Caki2 (cell line): ENCODE measurements at regions not wholly inside any gene's neighbourhood (a gene's known extent, or its start where the extent isn't known, plus 50 kb on each side); places are given as distances from the start of the nearest gene placed in this dataset.
"Not testable (repeated sequence)": the region's sequence is repeated elsewhere in the genome, so short reads cannot be mapped to it uniquely, and the experiment has no call there.

ENCODE experiments used
- DNase-seq: peaks from one replicate; pipeline ENCODE4 v3.0.0-alpha.2; 2015; ENCODE audit warnings: low read depth
- in situ Hi-C: cut with HindIII; loops from 2 replicates; pipeline ENCODE4 v1.10.0; 2016; ENCODE audit warnings: low sequenced_read_pairs, low pct_unique_long_range_greater_than_20kb, mixed read lengths

- no peak for DNase-seq
- in situ Hi-C loops = no loop called here
Measured at GRCh38 chr2:11877764-11878163, 131.3 kb downstream of the LPIN1 start.

DNA sequence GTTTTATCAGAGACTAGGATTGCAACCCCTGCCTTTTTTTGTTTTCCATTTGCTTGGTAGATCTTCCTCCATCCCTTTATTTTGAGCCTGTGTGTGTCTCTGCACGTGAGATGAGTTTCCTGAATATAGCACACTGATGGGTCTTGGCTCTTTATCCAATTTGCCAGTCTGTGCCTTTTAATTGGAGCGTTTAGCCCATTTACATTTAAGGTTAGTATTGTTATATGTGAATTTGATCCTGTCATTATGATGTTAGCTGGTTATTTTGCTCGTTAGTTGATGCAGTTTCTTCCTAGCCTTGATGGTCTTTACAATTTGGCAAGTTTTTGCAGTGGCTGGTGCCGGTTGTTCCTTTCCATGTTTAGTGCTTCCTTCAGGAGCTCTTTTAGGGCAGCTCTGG is 138.8 kb downstream of the LPIN1 start:
- in situ Hi-C loops = not testable (repeated sequence)

DNA sequence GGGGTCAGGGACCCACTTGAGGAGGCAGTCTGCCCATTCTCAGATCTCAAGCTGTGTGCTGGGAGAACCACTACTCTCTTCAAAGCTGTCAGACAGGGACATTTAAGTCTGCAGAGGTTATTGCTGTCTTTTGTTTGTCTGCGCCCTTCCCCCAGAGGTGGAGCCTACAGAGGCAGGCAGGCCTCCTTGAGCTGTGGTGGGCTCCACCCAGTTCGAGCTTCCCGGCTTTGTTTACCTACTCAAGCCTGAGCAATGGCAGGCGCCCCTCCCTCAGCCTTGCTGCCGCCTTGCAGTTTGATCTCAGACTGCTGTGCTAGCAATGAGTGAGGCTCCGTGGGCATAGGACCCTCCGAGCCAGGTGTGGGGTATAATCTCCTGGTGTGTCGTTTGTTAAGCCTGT is 140.5 kb downstream of the LPIN1 start:
- DNase-seq, in situ Hi-C loops: not testable (repeated sequence)

More for the DNA sequence above, 138.8 kb downstream of the LPIN1 start:
- DNase-seq = not testable (repeated sequence)

- no peak for DNase-seq
- in situ Hi-C loops = no loop called here
Measured at GRCh38 chr2:11889101-11889850, 142.8 kb downstream of the LPIN1 start.

GRCh38 chr2:11889854-11890253 is 143.4 kb downstream of the LPIN1 start:
- no peak for DNase-seq
- in situ Hi-C loops = no loop called here

DNA sequence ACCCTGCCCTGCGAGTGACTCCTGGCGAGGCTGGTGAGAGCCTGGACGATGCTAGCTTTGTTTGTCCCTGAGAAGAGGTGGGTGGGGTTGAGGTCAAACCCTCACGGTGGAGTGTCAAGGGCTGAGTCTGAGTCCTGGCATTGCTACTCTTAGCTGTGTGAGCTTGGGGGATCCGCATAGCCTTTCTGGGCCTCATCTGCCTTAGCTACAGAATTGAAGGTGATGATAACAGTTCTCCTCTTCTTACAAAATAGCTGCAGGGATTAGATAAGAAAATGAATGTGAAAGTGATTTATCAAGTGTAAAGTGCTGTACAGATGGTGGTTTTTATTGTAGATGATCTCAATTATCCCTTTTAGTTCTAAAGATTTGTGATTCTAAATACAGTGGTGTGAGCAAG is 144.6 kb downstream of the LPIN1 start:
- DNase-seq = no peak
- in situ Hi-C loops = no loop called here

- in situ Hi-C loops = no loop called here
- DNase-seq = no peak
Measured at GRCh38 chr2:11891671-11892440, 145.4 kb downstream of the LPIN1 start.

- DNase-seq = no peak
- in situ Hi-C loops = no loop called here
Measured at GRCh38 chr2:11896386-11896785, 150.0 kb downstream of the LPIN1 start.

GRCh38 chr2:11898576-11898975 is 152.1 kb downstream of the LPIN1 start:
- no peak for DNase-seq
- in situ Hi-C loops = no loop called here

DNA sequence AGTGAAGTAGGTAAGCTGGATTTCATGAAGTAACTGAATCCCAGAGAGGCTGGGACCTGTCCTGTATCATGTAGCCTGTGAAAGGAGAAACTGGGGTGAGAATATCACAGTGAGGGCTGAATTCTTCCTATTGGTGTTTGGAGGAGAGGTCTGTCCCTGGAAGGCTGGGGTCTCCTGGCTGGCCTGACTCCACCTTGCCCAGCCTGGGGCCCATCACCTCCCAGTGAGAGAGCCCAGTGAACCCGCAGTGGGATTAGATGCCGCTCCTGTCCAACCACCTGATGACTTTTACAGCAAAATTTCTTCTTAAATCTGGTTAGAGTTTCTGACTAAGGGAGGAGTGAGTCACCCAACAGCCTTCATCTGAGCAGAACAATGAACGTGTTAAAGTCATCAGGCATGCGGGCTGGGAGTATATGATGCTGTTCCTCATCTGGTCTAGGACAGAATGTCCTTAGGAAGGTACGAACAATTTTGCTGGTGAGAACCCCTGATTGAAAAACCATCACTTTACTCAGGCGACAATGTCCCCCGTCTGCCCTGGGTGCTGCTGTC is 152.9 kb downstream of the LPIN1 start:
- in situ Hi-C loops = no loop called here
- no peak for DNase-seq

DNA sequence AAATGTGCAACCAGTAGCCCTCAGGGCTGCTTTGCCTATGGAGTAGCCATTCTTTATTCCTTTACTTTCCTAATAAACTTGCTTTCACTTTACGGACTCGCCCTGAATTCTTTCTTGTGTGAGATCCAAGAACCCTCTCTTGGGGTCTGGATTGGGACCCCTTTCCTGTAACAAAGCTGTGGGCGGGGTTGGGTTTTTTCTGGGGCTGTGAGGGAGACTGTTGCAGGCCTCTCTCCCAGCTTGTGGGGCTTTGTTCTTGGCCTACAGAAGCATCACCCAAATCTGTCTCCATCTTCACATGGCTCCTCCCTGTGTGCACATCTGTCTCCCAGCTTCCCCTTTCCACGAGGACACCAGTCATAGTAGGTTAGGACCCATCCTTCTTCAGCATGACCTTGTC is 154.5 kb downstream of the LPIN1 start:
- in situ Hi-C loops = not testable (repeated sequence)

DNA sequence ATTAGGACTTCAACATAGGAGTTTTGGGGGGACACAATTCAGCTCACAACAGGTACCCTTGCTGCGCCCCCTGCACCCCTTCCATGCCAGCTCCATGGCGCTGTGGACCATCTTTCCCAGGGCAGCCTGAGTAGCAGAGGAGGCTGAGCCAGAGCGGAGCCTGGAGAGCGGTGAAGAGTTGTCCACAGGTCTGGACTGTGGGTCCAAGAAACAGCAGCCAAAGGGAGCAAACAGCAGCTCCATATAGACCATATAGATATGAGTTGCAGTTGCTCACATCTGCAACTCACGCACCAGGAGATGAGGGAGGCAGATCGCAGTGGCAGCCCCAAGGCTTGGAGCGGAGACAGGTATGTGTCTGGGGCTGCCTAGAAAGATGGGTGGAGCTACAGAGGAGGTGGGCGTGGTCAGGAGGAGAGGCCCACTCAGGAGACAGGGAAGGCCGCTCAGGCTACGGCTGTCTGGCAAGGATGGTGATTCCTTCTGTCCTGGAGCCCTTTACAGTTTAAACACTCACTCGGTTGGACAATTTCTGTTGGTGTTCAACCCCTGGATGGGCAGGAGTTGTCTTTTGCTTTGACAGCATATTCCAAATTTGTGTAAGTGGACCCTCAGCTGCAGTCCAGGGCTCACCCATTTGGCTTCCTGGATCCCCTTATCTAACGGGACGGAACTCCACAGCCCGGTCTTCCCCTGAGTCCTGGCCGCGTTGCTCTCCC is 155.1 kb downstream of the LPIN1 start:
- DNase-seq = no peak
- in situ Hi-C loops = no loop called here

More for the DNA sequence above, 154.5 kb downstream of the LPIN1 start:
- not testable (repeated sequence) for DNase-seq

DNA sequence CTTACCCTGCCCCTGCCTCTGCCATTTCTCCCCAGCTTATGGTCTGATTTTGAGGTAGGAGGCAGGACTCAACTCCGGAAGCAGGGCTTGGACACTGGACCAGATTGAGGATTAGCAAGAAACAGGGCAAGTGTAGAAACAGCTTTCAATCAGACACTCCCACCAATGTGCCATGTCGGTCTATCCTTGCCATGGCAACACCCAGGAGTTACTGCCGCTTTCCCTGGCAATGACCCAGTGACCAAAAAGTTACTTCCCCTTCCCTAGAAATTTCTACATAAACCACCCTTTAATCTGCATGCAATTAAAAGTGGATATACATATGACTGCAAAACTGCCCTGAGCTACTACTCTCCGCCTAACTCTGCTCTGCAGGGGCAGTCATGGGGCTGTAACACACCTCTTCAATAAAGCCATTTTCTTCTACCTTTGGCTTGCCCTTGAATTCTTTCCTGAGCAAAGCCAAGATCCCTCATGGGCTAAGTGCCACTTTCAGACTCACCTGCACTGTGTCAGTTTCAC is 156.7 kb downstream of the LPIN1 start:
- DNase-seq = no peak
- in situ Hi-C loops = no loop called here

GRCh38 chr2:11904029-11904428 is 157.6 kb downstream of the LPIN1 start:
- no peak for DNase-seq
- in situ Hi-C loops = no loop called here

DNA sequence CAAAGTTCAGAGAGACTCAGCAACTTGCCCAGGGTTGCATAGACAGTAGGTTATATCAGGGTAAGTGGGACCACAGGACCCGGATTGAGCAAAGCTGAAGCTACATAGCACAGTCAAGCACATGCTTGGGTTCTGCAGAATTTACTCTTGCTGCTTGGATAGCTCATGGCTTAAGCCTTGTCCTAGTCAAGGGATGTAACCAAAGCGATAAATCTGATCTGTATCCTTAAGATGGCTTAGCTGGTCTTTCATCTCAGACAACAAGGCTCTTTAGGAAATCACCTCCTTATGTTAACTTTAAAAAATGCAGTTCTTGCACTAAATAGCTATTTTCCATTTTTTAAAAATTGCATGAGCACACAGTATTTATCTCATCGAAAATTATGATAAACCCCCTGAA is 158.5 kb downstream of the LPIN1 start:
- no peak for DNase-seq
- in situ Hi-C loops = no loop called here

GRCh38 chr2:11907190-11907589 is 160.8 kb downstream of the LPIN1 start:
- no peak for DNase-seq
- in situ Hi-C loops = no loop called here

DNA sequence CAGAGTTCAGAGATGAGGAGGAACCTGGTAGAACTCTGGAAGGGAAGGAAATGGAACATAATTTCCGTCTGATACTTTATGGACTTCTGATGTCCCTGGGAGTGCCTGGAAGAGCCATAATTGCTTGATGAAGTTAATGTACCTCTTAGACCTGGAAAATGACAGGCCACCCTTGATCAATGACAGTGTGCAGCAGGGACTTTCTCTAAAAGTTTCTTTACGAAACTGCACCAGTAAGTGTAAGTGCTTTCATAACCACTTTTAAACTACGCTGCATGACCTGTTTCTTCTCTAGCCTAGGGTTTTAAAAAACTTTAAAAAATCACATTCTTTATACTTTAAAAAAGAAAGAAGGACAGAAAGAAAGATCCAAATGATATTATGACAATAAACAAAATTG is 164.5 kb downstream of the LPIN1 start:
- DNase-seq = no peak
- in situ Hi-C loops = no loop called here

DNA sequence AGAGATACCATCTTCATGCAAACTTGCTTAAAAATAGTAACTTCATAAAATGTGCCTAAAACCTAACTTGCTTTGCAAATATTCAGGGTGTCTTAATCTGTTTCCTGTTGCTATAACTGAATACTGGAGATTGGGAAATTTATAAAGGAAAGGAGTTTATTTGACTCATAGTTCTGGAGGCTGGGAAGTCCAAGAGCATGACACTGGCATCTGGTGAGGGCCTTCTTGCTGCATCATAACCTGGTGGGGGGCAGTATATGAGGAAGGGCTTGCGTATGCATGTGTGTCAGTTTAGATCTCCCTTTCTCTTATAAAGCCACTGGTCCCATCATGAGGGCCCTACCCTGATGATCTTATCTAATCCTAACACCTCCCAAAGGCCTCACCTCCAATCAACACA is 166.5 kb downstream of the LPIN1 start:
- DNase-seq = no peak
- in situ Hi-C loops = no loop called here

DNA sequence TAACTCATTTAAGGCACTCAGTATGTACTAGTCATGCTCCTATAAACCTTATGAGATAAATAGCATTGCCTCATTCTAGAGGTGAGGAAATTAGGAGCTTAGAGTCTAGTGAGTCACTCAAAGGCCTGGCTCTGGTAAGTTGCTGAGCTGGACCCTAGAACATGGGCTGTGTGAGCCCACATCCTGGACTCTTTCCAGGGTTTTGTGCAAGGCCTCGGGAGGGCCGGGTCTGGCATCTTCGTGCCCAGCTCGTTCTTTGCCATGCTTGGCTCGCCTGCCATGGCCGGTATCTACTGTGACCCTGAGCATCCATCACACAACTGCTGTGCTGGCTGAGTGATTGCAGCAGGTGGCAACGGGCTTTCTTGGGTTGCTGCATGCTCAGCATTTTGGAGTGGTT is 168.0 kb downstream of the LPIN1 start:
- in situ Hi-C loops = no loop called here
- DNase-seq = no peak
